ENCODE measurements at regions not wholly inside any gene's neighbourhood (a gene's known extent, or its start where the extent isn't known, plus 50 kb on each side); places are given as distances from the start of the nearest gene placed in this dataset.

DNA sequence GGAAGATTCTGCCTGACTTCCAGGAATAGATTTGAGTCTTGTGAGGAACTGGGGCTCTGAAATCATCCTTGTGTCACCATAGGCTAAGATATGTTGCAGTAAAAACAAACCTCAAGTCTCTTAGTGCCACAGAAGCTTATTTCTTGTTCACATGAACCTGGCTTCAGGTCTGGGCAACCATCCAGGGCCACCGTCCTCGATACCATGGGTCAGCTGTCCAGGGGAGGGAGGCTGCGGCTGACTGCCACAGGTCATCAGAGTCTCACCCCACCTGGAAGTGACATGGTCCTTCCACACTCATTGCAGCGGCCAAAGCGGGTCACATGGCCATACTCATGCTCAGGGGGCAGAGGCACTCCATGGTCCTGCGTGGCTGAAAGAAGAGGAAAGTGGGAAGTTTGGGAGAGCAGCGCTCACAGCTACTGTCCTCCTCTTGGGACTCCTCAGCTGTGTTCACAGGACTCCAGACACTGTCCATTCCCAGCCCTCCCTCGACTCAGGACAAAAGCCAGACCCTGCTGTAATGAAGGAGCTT, 284.5 kb downstream of the CBLN1 start:
- H3K27ac ChIP-seq (ENCODE audit: low read depth, low read length), result no peak overlapping the region
- H3K9me3 ChIP-seq (ENCODE audit: control insufficient read depth, insufficient read depth, low read length), result no peaks in the 10 kb centered on the region
- no peaks in the 10 kb centered on the region for H3K27me3 ChIP-seq (ENCODE audit: control insufficient read depth, low read length)
- H4K20me1 ChIP-seq (ENCODE audit: control insufficient read depth, insufficient read depth, low read depth, low read length), result no peaks in the 10 kb centered on the region
- H3K79me2 ChIP-seq (ENCODE audit: control insufficient read depth, low read length), result no peaks in the 10 kb centered on the region
- H3K4me3 ChIP-seq (ENCODE audit: low read length), result no peak overlapping the region
- no peaks in the 10 kb centered on the region for H3K4me1 ChIP-seq (ENCODE audit: control insufficient read depth, low read length)
- H3K9me2 ChIP-seq (replicated peaks; ENCODE audit: control insufficient read depth, low read length), result no peaks in the 10 kb centered on the region
- no peak overlapping the region for H3K4me2 ChIP-seq (ENCODE audit: low read length)
- H3K36me3 ChIP-seq (ENCODE audit: control insufficient read depth, low read length), result no peaks in the 10 kb centered on the region
- TF ChIP-seq EZH2phosphoT487 (IDR thresholded peaks at IDR 0.05; ENCODE audit: borderline replicate concordance, low read length), result no peak
- TF ChIP-seq, protein P1, sequence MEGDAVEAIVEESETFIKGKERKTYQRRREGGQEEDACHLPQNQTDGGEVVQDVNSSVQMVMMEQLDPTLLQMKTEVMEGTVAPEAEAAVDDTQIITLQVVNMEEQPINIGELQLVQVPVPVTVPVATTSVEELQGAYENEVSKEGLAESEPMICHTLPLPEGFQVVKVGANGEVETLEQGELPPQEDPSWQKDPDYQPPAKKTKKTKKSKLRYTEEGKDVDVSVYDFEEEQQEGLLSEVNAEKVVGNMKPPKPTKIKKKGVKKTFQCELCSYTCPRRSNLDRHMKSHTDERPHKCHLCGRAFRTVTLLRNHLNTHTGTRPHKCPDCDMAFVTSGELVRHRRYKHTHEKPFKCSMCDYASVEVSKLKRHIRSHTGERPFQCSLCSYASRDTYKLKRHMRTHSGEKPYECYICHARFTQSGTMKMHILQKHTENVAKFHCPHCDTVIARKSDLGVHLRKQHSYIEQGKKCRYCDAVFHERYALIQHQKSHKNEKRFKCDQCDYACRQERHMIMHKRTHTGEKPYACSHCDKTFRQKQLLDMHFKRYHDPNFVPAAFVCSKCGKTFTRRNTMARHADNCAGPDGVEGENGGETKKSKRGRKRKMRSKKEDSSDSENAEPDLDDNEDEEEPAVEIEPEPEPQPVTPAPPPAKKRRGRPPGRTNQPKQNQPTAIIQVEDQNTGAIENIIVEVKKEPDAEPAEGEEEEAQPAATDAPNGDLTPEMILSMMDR (IDR thresholded peaks at IDR 0.05; ENCODE audit: low read depth, low read length, poor library complexity, severe bottlenecking), result no peak
- no peaks in the 10 kb centered on the region for H3F3A ChIP-seq (ENCODE audit: control insufficient read depth, insufficient read depth)

DNA sequence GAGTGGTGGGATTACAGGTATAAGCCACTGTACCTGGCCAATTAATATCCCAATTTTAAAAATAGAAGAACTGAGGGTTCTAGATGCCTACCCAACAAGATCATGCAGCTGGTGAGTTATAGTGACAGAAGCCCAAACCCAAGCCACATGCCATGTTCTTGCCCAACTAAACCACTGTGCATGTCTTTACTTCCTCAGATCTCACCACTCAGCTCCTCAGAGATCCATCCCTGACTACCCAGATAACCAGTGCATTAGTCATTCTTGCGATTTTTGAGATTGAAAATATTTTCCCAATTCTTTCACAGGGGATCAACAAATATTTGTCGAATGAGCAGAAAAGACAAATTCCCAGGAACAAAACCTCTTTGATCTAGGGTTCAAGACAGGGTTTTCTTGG, 303.1 kb downstream of the CBLN1 start:
- Histone ChIP-seq H4K20me1 (ENCODE audit: control insufficient read depth, insufficient read depth, low read depth, low read length) (no peaks in the 10 kb centered on the region), H3K36me3 (ENCODE audit: control insufficient read depth, low read length) (no peaks in the 10 kb centered on the region), H3K4me3 (ENCODE audit: low read length) (no peak overlapping the region), H3F3A (ENCODE audit: control insufficient read depth, insufficient read depth) (no peaks in the 10 kb centered on the region), H3K27ac (ENCODE audit: low read depth, low read length) (no peak overlapping the region), H3K9me2 (replicated peaks; ENCODE audit: control insufficient read depth, low read length) (no peaks in the 10 kb centered on the region), H3K27me3 (ENCODE audit: control insufficient read depth, low read length) (no peaks in the 10 kb centered on the region), H3K4me2 (ENCODE audit: low read length) (no peak overlapping the region), H3K9me3 (ENCODE audit: control insufficient read depth, insufficient read depth, low read length) (no peaks in the 10 kb centered on the region), H3K79me2 (ENCODE audit: control insufficient read depth, low read length) (no peaks in the 10 kb centered on the region), H3K4me1 (ENCODE audit: control insufficient read depth, low read length) (no peaks in the 10 kb centered on the region)
- TF ChIP-seq, protein P1 (IDR thresholded peaks at IDR 0.05; ENCODE audit: low read depth, low read length, poor library complexity, severe bottlenecking), result no peak
- TF ChIP-seq EZH2phosphoT487 (IDR thresholded peaks at IDR 0.05; ENCODE audit: borderline replicate concordance, low read length), result no peak

DNA sequence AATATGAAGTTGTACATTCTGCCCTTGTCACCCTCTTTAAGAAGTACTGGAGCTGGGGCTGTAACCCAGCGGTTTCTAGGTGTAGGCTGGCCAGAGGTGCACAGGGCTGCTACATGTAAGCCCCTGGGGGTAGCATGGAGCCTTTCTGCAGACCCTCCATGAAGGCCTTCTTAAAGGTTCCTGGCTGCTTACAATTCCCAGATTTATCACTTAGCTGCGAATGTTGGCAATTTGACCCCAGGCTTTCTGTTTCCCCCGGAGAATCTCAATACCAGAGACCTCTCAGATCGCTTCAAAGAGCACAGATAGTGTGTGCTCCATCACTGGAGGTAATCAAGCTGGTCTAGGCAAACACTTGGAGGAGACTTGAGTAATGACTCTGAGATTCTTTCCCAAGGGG, 309.4 kb downstream of the CBLN1 start:
- H3K9me3 ChIP-seq (ENCODE audit: control insufficient read depth, insufficient read depth, low read length), result no peaks in the 10 kb centered on the region
- TF ChIP-seq EZH2phosphoT487 (IDR thresholded peaks at IDR 0.05; ENCODE audit: borderline replicate concordance, low read length), result no peak
- TF ChIP-seq, protein P1 (IDR thresholded peaks at IDR 0.05; ENCODE audit: low read depth, low read length, poor library complexity, severe bottlenecking), result no peak
- no peaks in the 10 kb centered on the region for H3F3A ChIP-seq (ENCODE audit: control insufficient read depth, insufficient read depth)
- no peaks in the 10 kb centered on the region for H3K79me2 ChIP-seq (ENCODE audit: control insufficient read depth, low read length)
- H3K36me3 ChIP-seq (ENCODE audit: control insufficient read depth, low read length), result no peaks in the 10 kb centered on the region
- no peaks in the 10 kb centered on the region for H3K4me1 ChIP-seq (ENCODE audit: control insufficient read depth, low read length)
- H3K4me2 ChIP-seq (ENCODE audit: low read length), result no peak overlapping the region
- no peaks in the 10 kb centered on the region for H3K9me2 ChIP-seq (replicated peaks; ENCODE audit: control insufficient read depth, low read length)
- H3K27ac ChIP-seq (ENCODE audit: low read depth, low read length), result no peak overlapping the region
- no peaks in the 10 kb centered on the region for H3K27me3 ChIP-seq (ENCODE audit: control insufficient read depth, low read length)
- no peaks in the 10 kb centered on the region for H4K20me1 ChIP-seq (ENCODE audit: control insufficient read depth, insufficient read depth, low read depth, low read length)
- H3K4me3 ChIP-seq (ENCODE audit: low read length), result no peak overlapping the region
